CD4-positive, alpha-beta T cell treated with Interleukin-15 for 1 hour (primary cell): ENCODE measurements at regions not wholly inside any gene's neighbourhood (a gene's known extent, or its start where the extent isn't known, plus 50 kb on each side); places are given as distances from the start of the nearest gene placed in this dataset.
"Not testable (repeated sequence)": the region's sequence is repeated elsewhere in the genome, so short reads cannot be mapped to it uniquely, and the experiment has no call there.

Source experiments
- DNase-seq: peaks from one replicate; pipeline ENCODE4 v3.0.0-alpha.2; 2020

- DNase-seq: no peak
Measured at GRCh38 chr12:75863533-75863932, 168.0 kb downstream of the PHLDA1 start.

DNA sequence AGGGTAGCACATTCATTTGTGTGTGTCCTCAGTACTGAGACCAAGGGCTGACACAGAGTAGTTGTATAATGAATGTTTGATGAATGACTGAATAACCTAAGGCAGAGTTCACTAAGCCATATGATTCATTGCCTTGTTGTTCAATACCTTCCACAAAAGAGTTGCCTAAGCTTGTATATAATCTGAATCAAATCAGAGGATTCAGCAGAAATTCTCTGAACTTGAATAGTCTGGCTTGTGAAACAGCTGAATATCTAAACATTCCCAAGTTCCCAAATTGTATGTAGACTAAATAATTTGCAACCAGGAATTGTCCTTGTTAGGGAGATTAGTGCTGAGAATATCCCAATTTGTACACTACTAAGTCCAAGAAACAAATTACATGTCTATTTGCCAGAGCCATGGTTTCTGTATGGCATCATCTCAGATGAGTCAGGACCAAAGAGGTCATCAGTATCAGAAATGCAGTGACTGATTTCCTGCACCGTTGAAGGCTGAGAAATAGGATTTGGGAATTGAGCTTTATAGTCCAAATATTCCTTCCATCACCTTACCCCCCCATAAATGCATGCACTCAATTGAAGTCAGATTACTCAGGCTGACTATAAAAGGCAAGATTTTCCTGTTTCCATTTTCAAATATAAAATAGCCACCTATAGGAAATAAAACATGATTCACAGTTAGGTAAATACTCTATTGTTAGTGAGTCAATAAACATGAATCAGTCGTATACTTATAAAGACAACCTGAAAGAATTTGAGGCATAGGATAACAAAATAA lies 168.7 kb downstream of the PHLDA1 start:
- no peak for DNase-seq

DNA sequence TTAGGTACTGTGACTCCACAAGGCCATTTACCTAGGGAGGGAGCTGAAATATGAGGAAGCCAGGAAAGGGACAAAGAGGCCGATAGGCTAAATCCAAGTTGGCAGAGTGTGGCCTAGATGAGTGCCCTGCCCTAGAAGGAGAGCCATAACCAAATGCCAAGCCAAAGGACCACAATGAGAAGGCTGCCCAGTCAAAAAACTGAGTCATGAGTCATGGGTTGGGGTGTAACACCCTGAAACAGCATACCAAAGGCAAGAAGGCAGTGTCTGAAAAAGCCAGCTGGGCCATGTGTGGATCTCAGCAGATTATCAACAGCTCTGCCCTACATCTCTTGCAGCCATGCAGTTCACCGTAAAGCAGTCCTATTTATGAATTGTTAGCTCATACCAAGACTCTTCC lies 171.7 kb downstream of the PHLDA1 start:
- DNase-seq: no peak

- DNase-seq: no peak
Measured at GRCh38 chr12:75856235-75856634, 175.3 kb downstream of the PHLDA1 start.

DNA sequence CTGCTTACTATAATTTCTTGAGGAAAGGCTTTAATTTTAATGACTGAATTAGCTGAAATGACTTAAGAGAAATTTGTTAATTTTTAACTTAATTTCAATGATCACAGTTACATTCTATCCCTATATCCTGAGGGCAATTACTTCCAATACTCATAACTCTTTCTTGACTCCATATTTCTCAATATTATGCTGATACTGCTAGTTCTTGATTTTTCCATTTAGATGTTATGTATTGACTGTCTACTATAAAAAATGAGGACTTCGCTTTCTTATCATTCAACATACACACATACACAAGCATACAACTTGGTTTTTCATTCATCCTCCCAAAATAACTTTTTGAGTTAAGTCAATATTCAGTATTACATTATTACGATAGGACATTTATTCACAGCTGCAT lies 176.2 kb downstream of the PHLDA1 start:
- no peak for DNase-seq

DNA sequence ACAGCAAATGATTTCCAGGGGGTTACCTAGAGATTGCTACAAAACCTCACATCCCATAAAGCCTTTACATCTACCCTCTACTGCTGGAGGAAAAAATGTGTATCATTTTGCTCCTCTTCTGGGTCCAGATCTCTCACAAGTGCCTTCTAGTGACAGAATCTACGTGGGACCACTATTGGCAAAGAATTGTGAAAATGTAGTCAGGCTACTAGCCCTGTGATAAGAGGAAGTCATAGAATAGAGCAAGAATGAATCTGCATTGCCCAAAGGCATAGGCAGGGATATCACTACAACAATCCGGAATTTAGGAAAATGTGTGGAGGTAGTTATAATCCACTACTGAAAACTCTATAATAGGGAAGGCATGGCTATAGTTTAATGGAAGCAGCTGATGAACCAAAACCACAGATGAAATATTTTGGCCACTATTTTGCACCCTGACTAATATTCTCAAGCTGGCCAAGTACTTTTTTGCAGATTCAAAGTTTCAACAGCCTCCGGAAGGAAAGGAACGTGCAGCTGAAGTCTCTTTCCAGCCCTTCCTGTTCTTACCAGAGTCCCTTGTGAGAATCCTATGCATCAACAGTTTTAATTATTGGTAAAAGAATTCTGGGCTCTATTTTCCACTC lies 176.8 kb downstream of the PHLDA1 start:
- no peak for DNase-seq

GRCh38 chr12:75854137-75854536 lies 177.4 kb downstream of the PHLDA1 start:
- not testable (repeated sequence) for DNase-seq

GRCh38 chr12:75853626-75854025 lies 177.9 kb downstream of the PHLDA1 start:
- no peak for DNase-seq

- no peak for DNase-seq
Measured at GRCh38 chr12:75852956-75853355, 178.6 kb downstream of the PHLDA1 start.

GRCh38 chr12:75852143-75852542 lies 179.4 kb downstream of the PHLDA1 start:
- no peak for DNase-seq

- DNase-seq: no peak
Measured at GRCh38 chr12:75850721-75851462, 180.7 kb downstream of the PHLDA1 start.

DNA sequence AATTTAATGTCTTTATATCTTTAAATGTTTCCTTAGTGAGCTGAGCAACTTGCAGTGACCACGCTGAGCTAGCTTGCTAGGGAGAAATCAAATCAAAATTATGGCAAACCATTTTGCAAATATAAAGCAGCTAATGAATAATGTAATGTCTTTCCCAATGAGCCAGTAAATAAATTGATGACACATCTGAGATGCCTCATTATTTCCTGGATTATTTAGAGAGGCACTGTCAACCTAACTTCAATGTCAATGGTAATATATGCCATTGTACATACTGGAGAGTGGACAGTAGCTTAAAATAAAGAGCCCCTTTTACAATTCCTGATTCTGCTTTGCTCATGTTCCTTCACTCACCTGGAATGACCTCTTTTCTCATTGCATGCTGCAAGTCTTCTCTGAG lies 182.6 kb downstream of the PHLDA1 start:
- DNase-seq: no peak

GRCh38 chr12:75848431-75848925 lies 183.1 kb downstream of the PHLDA1 start:
- no peak for DNase-seq

- DNase-seq: no peak
Measured at GRCh38 chr12:75846102-75846501, 185.5 kb downstream of the PHLDA1 start.

GRCh38 chr12:75844985-75845384 lies 186.6 kb downstream of the PHLDA1 start:
- DNase-seq: no peak

GRCh38 chr12:75844049-75844770 lies 187.4 kb downstream of the PHLDA1 start:
- DNase-seq: no peak

- no peak for DNase-seq
Measured at GRCh38 chr12:75842090-75842489, 189.5 kb downstream of the PHLDA1 start.

DNA sequence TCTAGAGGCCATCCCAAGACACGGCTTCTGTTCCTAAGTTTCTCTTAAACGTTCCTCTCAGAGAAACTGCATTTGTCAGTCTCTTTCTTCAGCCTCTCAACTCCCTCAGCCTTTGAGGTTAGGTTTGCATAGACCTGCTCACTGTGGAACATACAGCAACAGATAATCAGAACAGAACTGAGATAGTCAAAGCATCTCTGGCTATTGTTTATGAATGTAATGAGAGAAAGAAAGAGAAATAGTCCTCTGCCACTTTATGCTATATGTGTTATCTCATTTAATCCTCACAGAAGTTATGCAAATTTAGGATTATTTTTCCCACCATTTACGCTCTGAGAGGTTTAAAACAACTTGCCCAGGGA lies 190.6 kb downstream of the PHLDA1 start:
- DNase-seq: no peak

GRCh38 chr12:75838309-75838708 lies 193.3 kb downstream of the PHLDA1 start:
- no peak for DNase-seq

- DNase-seq: no peak
Measured at GRCh38 chr12:75837700-75838099, 193.9 kb downstream of the PHLDA1 start.

- no peak for DNase-seq
Measured at GRCh38 chr12:75836533-75836932, 195.0 kb downstream of the PHLDA1 start.

- no peak for DNase-seq
Measured at GRCh38 chr12:75834591-75834990, 197.0 kb downstream of the PHLDA1 start.

DNA sequence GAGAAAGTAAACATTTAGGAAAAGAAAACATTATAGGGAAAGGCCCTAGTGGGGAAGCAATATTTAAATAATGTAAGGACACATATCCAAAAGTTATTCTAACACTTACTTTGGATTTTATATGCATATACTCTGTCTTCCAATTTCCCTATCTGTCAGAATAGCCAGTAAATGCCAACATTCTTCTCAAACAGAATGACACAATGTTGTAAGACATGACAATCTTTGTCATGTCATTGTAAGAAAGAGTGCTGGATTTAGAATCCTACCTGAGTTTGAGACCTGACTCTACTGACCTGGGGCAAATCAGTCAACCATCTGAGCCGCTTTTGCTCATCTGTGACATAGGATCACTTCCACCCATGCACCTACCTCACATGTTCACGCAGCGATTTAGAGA lies 198.3 kb downstream of the PHLDA1 start:
- DNase-seq: no peak
